ENCODE measurements at regions not wholly inside any gene's neighbourhood (a gene's known extent, or its start where the extent isn't known, plus 50 kb on each side); places are given as distances from the start of the nearest gene placed in this dataset.
"Not testable (repeated sequence)": the region's sequence is repeated elsewhere in the genome, so short reads cannot be mapped to it uniquely, and the experiment has no call there.

- no peak for DNase-seq
These were observed 607.1 kb downstream of the SLITRK6 start for GRCh38 chr13:85191996-85192718.

GRCh38 chr13:85186356-85187045 is 612.7 kb downstream of the SLITRK6 start:
- DNase-seq, result no peak

GRCh38 chr13:85174291-85174690 is 624.9 kb downstream of the SLITRK6 start:
- no peak for DNase-seq

- peak; percentile 72 to 82 for DNase-seq
These were observed 628.8 kb downstream of the SLITRK6 start for GRCh38 chr13:85170372-85170771.

GRCh38 chr13:85166891-85167290 is 632.3 kb downstream of the SLITRK6 start:
- DNase-seq, result no peak

- no peak for DNase-seq
These were observed 636.2 kb downstream of the SLITRK6 start for GRCh38 chr13:85163063-85163462.

- DNase-seq, result peak; percentile 97 to 98
These were observed 651.2 kb downstream of the SLITRK6 start for GRCh38 chr13:85148009-85148408.

GRCh38 chr13:85142351-85142927 is 656.8 kb downstream of the SLITRK6 start:
- DNase-seq, result no peak

GRCh38 chr13:85141401-85141800 is 657.8 kb downstream of the SLITRK6 start:
- DNase-seq, result no peak

GRCh38 chr13:85140192-85140591 is 659.0 kb downstream of the SLITRK6 start:
- DNase-seq, result no peak

GRCh38 chr13:85137516-85137915 is 661.7 kb downstream of the SLITRK6 start:
- no peak for DNase-seq

GRCh38 chr13:85132986-85133385 is 666.2 kb downstream of the SLITRK6 start:
- no peak for DNase-seq

- DNase-seq, result not testable (repeated sequence)
These were observed 675.7 kb downstream of the SLITRK6 start for GRCh38 chr13:85123501-85123900.

GRCh38 chr13:85108356-85108755 is 690.9 kb downstream of the SLITRK6 start:
- DNase-seq, result peak; percentile 59 to 85

- no peak for DNase-seq
These were observed 700.0 kb downstream of the SLITRK6 start for GRCh38 chr13:85099245-85099644.

- no peak for DNase-seq
These were observed 703.6 kb downstream of the SLITRK6 start for GRCh38 chr13:85095418-85096272.

- peak in 1 of 2 experiments; percentile 4 for DNase-seq
These were observed 705.4 kb downstream of the SLITRK6 start for GRCh38 chr13:85093808-85094207.

GRCh38 chr13:85091631-85092234 is 707.5 kb downstream of the SLITRK6 start:
- no peak for DNase-seq

GRCh38 chr13:85089186-85089585 is 710.0 kb downstream of the SLITRK6 start:
- no peak for DNase-seq

- no peak for DNase-seq
These were observed 718.5 kb downstream of the SLITRK6 start for GRCh38 chr13:85080691-85081090.

GRCh38 chr13:85076343-85076742 is 722.9 kb downstream of the SLITRK6 start:
- no peak for DNase-seq

GRCh38 chr13:85074543-85075313 is 724.5 kb downstream of the SLITRK6 start:
- DNase-seq, result no peak

Data from SHP77 (cell line).